DND-41 (cell line): ENCODE measurements at regions not wholly inside any gene's neighbourhood (a gene's known extent, or its start where the extent isn't known, plus 50 kb on each side); places are given as distances from the start of the nearest gene placed in this dataset.

Experiments
- EZH2 ChIP-seq: IDR thresholded peaks from 3 replicates; pipeline ENCODE4 v1.6.1; 2012; ENCODE audit warnings: borderline replicate concordance, low read depth, mild to moderate bottlenecking, moderate library complexity, low read length, inconsistent platforms; ENCODE audit not compliant: severe bottlenecking
- TF ChIP-seq, protein P1 (sequence below): IDR thresholded peaks from 2 replicates; pipeline ENCODE4 v1.5.1; 2012; ENCODE audit warnings: borderline replicate concordance, low read length, moderate library complexity, mild to moderate bottlenecking; ENCODE audit not compliant: poor library complexity, severe bottlenecking; ENCODE audit errors: extremely low read depth

DNA sequence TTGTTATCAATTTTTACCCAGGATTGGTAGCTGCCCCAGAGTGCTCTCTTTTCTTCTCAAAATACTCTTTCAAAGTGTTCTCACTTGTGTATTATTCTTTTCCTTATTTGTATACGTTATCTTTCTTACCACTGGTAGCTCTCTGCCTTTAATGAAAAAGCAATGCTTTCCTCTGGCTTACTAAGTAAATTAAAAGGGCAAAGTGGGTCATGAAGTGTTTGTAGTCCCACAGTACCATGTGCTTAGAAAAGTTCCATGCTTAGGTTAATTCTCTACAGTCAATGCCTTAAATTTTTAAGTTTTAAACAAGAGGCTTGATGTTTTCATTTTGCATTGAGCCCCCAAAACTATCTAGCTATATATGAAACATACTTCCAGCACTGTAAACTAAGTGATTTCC, 300.2 kb downstream of the ASXL3 start:
- TF ChIP-seq, protein P1, sequence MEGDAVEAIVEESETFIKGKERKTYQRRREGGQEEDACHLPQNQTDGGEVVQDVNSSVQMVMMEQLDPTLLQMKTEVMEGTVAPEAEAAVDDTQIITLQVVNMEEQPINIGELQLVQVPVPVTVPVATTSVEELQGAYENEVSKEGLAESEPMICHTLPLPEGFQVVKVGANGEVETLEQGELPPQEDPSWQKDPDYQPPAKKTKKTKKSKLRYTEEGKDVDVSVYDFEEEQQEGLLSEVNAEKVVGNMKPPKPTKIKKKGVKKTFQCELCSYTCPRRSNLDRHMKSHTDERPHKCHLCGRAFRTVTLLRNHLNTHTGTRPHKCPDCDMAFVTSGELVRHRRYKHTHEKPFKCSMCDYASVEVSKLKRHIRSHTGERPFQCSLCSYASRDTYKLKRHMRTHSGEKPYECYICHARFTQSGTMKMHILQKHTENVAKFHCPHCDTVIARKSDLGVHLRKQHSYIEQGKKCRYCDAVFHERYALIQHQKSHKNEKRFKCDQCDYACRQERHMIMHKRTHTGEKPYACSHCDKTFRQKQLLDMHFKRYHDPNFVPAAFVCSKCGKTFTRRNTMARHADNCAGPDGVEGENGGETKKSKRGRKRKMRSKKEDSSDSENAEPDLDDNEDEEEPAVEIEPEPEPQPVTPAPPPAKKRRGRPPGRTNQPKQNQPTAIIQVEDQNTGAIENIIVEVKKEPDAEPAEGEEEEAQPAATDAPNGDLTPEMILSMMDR: no peak
- no peak for TF ChIP-seq EZH2
